ENCODE measurements at regions not wholly inside any gene's neighbourhood (a gene's known extent, or its start where the extent isn't known, plus 50 kb on each side); places are given as distances from the start of the nearest gene placed in this dataset.
"Not testable (repeated sequence)": the region's sequence is repeated elsewhere in the genome, so short reads cannot be mapped to it uniquely, and the experiment has no call there.

GRCh38 chr4:14399848-14400247, 602.4 kb upstream of the CPEB2 start:
- no peak for DNase-seq

GRCh38 chr4:14400307-14400706, 602.0 kb upstream of the CPEB2 start:
- no peak for DNase-seq

GRCh38 chr4:14403132-14403531, 599.1 kb upstream of the CPEB2 start:
- DNase-seq = no peak

GRCh38 chr4:14404730-14405129, 597.6 kb upstream of the CPEB2 start:
- no peak for DNase-seq

GRCh38 chr4:14410516-14410915, 591.8 kb upstream of the CPEB2 start:
- DNase-seq = no peak

GRCh38 chr4:14415146-14415545, 587.1 kb upstream of the CPEB2 start:
- DNase-seq = no peak

GRCh38 chr4:14419516-14419915, 582.8 kb upstream of the CPEB2 start:
- no peak for DNase-seq

- not testable (repeated sequence) for DNase-seq
These were observed 576.0 kb upstream of the CPEB2 start for GRCh38 chr4:14426297-14426696.

- no peak for DNase-seq
These were observed 574.2 kb upstream of the CPEB2 start for GRCh38 chr4:14428125-14428524.

GRCh38 chr4:14431155-14432134, 570.8 kb upstream of the CPEB2 start:
- DNase-seq = no peak

- no peak for DNase-seq
These were observed 567.8 kb upstream of the CPEB2 start for GRCh38 chr4:14434483-14434882.

- DNase-seq = no peak
These were observed 567.4 kb upstream of the CPEB2 start for GRCh38 chr4:14434916-14435315.

GRCh38 chr4:14441561-14441960, 560.7 kb upstream of the CPEB2 start:
- no peak for DNase-seq

GRCh38 chr4:14445882-14446281, 556.4 kb upstream of the CPEB2 start:
- DNase-seq = no peak

- no peak for DNase-seq
These were observed 556.0 kb upstream of the CPEB2 start for GRCh38 chr4:14446311-14446710.

GRCh38 chr4:14446904-14447303, 555.4 kb upstream of the CPEB2 start:
- DNase-seq = no peak

GRCh38 chr4:14449308-14449707, 553.0 kb upstream of the CPEB2 start:
- no peak for DNase-seq

- no peak for DNase-seq
These were observed 550.3 kb upstream of the CPEB2 start for GRCh38 chr4:14452001-14452400.

- DNase-seq = no peak
These were observed 549.5 kb upstream of the CPEB2 start for GRCh38 chr4:14452764-14453163.

GRCh38 chr4:14458463-14458862, 543.8 kb upstream of the CPEB2 start:
- DNase-seq = no peak

- DNase-seq = no peak
These were observed 537.2 kb upstream of the CPEB2 start for GRCh38 chr4:14465057-14465456.

GRCh38 chr4:14465507-14465906, 536.8 kb upstream of the CPEB2 start:
- DNase-seq = no peak

GRCh38 chr4:14478504-14478903, 523.8 kb upstream of the CPEB2 start:
- no peak for DNase-seq

- DNase-seq = no peak
These were observed 505.9 kb upstream of the CPEB2 start for GRCh38 chr4:14496408-14496807.

- DNase-seq = no peak
These were observed 505.3 kb upstream of the CPEB2 start for GRCh38 chr4:14496969-14497368.

Data from activated CD4-positive, CD25-positive, alpha-beta regulatory T cell (primary cell).